IPS-18c (cell line): ENCODE measurements at regions not wholly inside any gene's neighbourhood (a gene's known extent, or its start where the extent isn't known, plus 50 kb on each side); places are given as distances from the start of the nearest gene placed in this dataset.
"Not testable (repeated sequence)": the region's sequence is repeated elsewhere in the genome, so short reads cannot be mapped to it uniquely, and the experiment has no call there.

Experiments used
- H3K4me3 ChIP-seq: 2 replicates; pipeline ENCODE4 v1.7.0; 2013; ENCODE audit warnings: low read depth, mild to moderate bottlenecking, low read length, moderate library complexity; ENCODE audit not compliant: insufficient read depth
- H3K9me3 ChIP-seq: one replicate; pipeline ENCODE4 v1.6.1; 2013; ENCODE audit warnings: mild to moderate bottlenecking, low read length, moderate library complexity; ENCODE audit not compliant: control insufficient read depth, insufficient read depth

DNA sequence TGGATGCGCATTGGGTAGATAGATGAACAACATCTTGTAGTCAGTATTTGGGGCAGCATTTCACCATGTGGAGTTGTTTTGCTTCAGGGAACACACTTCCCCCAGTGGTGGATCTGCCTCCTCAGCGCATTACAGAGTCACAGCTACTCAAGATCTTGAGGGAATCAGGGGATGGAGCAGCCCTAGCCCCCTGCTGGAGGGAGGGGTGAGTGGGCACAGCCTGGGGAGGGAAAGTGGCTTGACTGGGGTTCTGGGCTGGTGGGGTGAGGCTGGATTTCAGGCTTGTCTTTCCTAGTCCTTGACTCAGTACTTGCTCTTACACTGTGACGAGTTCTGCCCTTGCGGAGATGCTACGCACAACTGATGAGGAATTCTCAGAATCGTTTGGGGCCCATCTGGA lies 271.0 kb upstream of the HS6ST1 start:
- Histone ChIP-seq H3K4me3 (no peak overlapping the region), H3K9me3 (no peaks in the 10 kb centered on the region)

DNA sequence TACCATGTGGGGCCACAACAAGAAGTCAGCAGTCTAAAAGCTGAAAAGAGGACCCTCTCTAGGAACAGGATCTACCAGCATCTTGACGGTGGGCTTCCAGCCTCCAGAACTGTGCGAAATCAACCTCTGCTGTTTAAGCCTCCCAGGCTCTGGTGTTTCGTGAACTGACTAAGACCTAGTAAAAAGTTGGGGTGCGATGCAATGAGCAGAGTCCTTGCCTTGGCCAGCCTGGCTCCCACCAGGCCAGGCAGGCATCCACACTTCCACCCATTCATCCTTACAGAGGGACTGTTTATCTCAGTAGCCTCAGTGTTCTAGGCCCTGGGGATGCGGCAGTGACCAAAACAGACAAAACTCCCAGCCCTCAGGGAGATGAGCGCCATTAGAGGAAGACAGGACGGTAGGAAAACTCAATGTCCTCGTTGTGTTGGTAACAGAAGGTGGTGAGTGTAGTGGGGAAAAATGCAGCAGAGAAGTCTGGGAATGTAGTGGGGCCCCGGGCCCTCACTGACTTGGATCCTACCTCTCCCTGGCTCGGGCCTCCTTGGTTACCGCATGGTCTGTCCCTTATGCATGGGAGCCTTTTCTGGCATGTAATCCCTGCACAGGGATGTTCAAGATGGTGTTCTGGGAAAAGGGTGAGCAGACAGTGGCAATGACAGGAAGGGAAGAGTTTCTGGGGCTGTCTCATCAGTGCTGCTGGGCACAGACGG lies 271.8 kb upstream of the HS6ST1 start:
- H3K9me3 ChIP-seq = no peaks in the 10 kb centered on the region
- H3K4me3 ChIP-seq = no peak overlapping the region

DNA sequence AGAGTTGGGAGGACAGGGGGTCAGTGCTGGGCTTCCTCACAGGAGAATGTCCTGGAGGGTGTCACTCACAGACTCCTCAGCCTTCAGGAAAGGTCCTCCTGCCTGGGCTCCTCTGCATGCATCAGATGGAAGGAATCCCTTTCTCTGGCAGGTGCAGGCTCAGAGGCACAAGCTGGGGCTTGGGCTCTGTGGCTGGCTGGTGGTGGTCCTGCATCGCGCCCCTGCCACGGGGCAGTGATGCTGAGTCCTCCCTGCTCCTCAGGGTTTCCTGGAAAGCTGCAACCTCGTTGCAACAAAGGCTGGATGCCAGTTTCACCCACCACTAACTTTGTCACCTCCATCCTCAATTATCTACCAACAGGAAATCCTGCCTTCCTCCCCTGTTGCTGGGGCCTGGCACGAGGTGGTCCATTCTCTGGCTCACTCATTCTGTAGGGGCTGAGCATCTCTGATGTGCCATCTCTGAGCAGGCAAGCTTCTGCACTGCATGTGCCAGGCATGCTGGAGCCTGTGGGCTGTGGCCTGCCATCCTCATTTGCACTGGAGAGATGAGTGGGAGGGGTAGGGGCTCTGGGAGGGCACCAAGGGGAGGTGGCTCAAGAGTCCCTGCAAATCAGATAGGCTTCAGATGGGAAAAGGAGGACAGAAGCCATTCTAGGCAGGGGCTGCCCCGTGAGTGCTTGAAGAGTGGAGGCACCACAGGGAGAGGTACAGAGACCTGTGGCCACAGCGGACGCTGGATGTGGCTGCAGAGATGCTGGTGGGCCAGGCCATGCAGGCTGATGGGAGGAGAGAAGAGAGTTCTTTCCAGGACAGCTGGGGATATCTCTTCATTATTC lies 272.6 kb upstream of the HS6ST1 start:
- Histone ChIP-seq H3K9me3 (no peaks in the 10 kb centered on the region), H3K4me3 (no peak overlapping the region)

DNA sequence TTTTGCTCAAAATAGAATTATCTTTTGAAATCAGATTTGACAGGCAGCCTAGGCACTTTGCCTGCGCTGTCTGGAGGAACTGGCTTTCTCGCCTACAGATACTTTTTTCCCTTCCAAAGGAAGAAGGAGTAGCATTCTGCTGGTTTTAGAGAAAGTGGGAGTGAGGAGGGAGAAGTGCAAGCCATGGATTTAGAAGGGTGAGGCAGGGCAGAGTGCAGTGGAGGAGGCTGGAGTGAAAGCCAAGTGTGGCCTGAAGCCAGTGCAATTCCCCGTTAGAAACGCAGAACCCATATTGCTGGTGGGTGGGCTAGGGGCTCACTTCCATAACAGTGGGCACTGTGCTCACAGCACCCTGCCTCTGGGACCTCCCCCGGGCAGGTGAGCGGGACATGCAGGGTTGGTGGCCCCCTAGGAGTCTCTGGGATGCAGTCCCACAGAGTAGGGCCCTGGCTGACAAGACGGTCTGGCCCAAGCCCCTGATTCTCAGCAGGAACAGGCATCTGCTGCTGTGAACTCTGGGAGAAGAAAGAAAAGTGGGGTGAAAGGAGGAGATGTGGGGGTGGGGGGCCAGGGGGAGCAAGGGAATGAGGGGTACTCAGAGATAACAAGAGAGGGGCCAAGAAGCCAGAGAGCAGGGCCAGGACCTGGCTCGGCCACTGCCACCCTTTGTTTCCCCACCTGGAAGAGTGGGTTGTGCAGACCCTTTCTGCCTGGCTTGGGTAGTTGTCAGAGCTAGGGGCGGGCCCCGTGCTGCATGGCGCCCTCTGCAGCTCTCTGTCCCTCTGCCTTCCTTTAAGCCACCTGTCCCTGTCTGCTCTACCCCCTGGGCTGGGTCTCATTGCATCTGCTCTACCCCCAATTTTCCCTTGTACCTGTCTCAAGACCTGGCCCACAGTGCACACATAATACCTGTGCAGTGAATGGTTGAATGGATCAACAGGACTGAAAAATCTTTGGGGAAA lies 273.5 kb upstream of the HS6ST1 start:
- H3K4me3 ChIP-seq = no peak overlapping the region
- no peaks in the 10 kb centered on the region for H3K9me3 ChIP-seq

DNA sequence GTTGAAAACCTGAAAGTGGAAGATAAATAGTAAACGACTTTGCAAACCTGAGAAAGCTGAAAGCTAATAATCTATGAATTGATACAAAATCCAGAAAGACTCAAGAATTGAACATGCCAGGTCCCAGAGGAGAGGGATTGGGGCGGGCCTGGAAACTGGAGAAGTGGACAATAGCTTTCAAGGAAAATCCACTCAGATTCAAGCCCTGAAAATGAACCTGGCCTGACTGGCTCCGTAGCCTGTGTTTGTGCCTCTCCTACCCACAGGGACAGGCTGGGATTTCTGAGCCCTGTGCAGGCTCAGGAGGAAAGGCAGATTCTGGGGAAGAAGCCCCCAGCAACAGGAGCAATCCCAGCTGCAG lies 274.8 kb upstream of the HS6ST1 start:
- Histone ChIP-seq H3K4me3 (no peak overlapping the region), H3K9me3 (no peaks in the 10 kb centered on the region)

DNA sequence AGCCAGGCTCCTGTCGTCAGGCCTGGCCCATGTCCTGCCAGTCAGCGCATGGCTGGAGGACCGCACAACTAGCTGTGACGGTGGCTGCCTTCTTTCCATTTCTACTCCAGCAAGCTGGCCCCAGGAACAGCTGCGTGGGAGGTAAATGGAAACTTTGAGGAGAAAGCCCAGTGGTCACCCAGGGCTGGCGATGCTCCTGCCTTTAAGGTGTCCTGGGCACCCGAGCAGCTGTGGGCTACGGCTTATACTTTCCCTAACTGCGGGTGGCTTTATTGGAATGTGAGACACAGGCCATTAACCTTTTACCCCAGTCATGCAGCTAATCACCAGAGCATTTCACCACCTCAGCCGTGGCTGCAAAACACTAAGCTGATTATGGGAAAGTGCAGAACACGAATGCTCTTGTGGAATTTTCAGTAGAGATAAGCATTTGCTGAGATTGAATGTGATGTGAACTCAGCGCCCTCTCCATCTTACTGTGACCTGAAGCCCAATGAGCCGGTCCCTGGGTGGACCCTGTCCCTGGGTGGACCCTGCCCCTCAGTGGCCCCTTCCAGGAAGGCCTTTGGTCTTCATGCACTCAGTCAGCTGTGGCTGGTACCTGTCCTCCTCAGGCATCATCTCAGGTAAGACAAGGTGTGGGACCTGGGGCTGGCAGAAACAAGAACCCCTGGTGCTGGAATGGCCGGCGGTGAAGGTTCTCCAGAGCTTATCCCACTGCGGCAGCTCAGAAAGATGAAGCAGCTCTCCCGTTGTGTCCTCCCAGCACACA lies 275.4 kb upstream of the HS6ST1 start:
- no peak overlapping the region for H3K4me3 ChIP-seq
- H3K9me3 ChIP-seq = no peaks in the 10 kb centered on the region

DNA sequence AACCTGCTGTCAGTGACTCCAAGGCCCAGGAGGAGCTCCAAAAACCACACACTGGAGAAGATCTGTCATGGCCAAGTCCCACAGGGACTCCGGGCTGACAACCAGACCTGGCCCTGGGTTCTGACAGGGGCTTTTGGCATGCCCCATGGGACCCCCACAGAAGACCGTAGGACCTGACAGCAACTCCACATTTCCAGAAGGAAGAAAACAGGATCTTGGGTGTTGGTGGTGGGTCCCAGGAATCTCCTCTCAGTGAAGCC lies 275.9 kb upstream of the HS6ST1 start:
- Histone ChIP-seq H3K4me3 (no peak overlapping the region), H3K9me3 (no peaks in the 10 kb centered on the region)

DNA sequence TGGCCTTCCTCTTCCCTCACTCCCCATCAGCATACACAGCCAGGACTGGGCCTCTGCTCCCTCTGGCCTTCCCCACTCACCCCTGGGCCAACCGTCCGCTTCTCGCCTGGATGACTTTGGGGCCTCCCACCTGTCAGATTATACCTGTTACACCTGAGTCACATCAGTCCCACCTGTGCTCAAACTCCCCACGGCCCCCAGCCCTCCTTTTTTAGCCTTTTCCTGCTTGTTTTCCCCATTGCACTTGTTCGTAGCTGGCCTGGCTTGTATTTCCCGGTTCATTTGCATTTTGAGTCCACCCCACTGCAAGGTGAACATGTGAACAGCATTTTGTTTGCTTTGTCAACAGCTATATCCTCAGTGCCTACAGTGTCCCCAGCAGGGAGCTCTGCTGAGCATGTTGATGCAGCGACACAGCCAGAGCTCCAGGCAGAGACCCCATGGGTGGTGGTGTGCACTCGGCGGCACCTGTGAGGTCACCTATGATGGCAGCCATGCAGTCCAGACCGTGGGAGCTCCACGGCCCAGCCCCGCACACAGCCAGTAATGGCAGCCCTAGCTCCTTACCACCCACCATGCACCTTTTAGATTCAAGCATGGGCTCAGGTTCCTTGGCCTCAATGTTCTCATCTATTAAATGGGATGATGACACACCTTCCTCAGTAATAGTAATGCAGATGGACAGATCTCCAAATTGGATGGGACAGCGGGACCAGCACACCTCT lies 276.4 kb upstream of the HS6ST1 start:
- Histone ChIP-seq H3K9me3 (no peaks in the 10 kb centered on the region), H3K4me3 (no peak overlapping the region)

DNA sequence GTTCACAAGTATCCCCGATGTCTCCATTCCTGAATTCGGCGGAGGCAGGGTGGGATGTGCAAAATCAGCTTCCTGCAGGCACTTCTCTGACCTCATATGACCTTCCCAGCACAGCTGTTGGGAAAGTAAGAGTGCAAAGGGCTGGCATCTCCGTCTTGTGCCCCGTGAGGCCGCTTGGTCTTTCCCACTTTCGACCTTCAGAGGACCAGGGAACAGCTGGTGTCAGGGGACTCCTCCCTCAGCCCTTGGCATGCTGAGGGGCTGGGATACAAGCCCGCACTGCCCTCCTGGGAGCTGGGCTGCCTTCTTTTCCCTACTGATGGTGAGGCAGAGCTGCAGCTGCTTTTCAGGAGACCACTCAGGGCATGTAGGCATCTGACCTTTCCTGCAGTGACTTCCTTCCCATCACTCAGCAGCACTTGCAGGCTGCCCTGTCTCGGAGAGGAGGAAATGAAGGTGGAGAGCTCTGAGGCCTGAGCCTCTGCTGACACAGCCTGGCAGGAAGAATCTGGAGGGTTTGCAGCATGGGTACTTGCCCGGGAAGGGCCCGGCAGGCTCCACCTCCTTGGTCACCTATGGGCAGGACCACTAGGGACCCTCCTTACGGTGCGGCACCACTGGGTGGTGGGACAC lies 277.2 kb upstream of the HS6ST1 start:
- Histone ChIP-seq H3K9me3 (no peaks in the 10 kb centered on the region), H3K4me3 (no peak overlapping the region)

DNA sequence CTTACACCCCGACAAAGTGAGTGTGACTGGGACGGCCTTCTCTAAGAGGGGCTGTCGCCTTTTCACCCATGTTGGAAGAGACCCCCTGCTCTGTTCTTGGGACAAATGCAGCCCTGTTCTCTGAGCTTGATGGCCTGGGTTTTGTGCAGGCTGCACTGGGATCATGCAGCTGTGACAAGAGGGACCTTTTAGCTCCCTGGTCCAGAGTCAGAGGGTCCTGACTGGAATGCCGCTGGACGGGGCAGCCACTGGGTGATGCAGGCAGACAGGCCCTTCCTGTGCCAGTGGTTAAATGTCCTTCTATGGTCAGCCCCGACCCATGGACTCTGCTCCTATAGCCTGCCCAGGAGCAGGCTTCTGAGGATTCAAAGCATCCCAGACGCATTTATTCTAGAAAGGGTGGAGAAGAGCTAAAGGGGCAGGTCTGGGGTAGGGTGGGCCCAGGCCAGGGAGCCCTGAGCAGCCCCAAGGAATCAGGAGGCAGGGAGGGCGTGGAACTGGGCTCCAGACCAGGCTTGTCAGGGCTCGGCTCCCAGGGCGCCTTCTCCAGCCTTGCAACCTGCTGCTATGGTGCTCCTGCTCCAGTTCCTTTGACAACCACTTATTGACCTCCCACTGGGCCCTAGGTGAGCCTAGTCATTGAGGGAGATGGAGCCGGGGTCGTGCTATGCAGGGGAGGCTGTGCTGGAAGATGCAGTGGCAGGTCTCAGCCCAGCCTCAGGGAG lies 277.9 kb upstream of the HS6ST1 start:
- Histone ChIP-seq H3K9me3 (no peaks in the 10 kb centered on the region), H3K4me3 (no peak overlapping the region)

DNA sequence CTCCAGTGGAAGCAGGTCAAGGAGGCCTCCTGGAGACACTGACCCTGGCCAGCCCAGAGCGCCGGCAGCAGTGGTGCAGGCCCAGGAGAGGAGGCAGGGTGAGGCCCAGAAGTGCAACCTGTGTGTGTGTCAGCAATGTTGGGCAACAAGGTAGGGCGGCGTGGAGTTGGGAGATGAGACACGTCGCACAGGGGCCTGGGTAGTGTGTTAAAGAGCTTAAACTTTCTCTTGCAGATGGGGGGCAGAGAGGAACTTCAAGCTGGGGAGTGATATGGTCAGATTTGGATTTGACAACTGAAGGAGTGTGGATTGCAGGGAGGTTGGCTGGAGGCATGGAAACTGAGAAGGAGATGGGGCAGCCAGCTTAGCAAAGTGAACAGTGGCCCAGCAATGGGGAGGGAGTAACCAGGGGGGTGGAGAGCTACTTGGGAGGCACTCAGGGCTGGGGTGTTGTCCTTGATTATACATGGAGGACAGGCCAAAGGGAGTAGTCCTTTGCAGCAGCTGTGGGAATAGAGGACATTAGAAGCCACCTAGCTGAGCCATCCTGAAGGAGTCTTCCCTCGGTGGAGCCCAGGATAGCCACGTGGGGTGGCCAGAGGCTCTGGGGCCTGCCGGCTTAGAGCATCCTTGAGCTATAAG lies 278.6 kb upstream of the HS6ST1 start:
- Histone ChIP-seq H3K9me3 (no peaks in the 10 kb centered on the region), H3K4me3 (no peak overlapping the region)

DNA sequence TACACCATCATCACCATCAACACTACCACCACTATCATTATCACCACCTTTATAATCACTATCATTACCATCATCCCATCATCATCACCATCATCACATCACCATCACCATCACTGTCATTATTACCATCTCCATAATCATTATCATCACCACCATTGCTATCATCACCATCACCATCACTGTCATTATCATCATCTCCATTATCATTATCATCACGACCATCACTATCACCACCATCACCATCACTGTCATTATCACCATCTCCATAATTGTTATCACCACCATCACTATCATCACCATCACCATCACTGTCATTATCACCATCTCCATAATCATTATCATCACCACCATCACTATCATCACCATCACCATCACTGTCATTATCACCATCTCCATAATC lies 279.6 kb upstream of the HS6ST1 start:
- not testable (repeated sequence) for H3K9me3 ChIP-seq, H3K4me3 ChIP-seq

DNA sequence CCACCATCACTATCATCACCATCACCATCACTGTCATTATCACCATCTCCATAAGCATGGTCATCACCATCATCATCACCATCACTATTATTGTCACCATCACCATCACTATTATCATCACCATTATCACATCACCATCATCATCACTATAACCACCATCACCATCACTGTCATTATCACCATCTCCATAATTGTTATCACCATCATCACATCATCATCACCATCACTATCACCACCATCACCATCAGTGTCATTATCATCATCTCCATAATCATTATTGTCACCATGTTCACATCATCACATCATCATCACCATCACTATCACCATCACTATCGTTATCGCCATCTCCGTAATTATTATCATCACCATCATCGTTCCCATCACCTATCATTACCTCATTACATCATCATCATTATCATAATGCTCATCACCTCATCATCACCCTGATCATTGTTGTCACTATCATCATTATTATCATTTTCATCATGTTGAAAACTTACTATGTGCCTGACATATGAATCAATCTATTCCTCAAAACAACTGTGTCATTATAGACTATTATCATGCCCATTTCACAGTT lies 280.3 kb upstream of the HS6ST1 start:
- Histone ChIP-seq H3K4me3 (no peak overlapping the region), H3K9me3 (no peaks in the 10 kb centered on the region)

DNA sequence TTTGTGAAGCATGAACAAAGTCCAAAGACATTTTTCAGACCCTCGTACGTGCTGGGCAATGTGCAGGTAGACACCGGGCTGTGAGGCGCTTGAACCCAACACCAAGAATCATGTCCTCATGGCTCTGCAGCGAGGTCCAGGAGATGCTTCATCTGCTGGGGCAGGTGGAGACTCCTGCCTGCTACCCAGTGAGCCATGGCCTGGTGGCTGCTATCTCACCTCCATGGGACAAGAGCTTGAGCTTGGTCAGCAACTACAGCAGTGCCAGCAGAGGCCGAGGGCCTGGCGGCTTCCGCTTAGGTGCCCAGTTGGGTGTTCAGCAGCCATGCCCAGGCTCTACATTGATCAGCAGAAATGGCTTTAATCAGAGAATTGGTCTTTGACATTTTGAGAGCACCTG lies 281.0 kb upstream of the HS6ST1 start:
- Histone ChIP-seq H3K4me3 (no peak overlapping the region), H3K9me3 (no peaks in the 10 kb centered on the region)
